ENCODE measurements at regions not wholly inside any gene's neighbourhood (a gene's known extent, or its start where the extent isn't known, plus 50 kb on each side); places are given as distances from the start of the nearest gene placed in this dataset.
"Not testable (repeated sequence)": the region's sequence is repeated elsewhere in the genome, so short reads cannot be mapped to it uniquely, and the experiment has no call there.

DNA sequence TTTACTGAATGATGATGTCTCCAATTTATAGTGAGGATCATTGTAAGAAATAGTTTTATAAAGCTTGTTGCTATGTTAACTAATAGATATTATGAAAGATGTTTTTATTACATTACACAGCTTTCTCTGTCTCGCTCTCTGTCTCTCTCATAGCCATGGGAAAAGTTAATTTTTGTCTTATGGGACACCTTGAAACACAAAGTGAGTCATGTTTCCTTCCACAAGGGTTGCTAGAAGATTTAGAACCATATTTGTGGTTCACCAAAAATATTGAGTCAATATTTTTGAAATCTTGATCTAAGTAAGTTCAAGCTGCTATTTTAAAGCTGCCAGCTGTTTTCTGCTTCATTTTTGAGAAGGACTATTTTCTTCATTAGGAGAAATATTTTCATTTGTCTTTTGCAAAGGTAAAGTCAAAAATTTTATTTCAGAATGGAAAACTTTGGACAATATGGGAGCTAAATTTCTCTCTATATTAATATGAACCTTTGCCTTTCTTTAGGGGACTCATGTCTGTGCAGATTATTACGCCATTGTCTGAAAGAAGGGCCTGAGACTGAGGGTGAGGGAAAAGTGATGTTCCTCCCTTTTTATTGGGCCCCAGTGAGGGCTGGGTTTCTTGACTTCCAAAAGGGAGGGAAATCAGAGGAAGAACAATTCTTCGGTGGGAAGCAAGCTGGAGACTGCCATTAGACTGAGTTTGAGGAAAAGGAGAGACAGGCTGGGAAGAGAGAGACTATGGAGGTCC, 87.9 kb upstream of the SLC24A2 start:
- TF ChIP-seq, protein P1, sequence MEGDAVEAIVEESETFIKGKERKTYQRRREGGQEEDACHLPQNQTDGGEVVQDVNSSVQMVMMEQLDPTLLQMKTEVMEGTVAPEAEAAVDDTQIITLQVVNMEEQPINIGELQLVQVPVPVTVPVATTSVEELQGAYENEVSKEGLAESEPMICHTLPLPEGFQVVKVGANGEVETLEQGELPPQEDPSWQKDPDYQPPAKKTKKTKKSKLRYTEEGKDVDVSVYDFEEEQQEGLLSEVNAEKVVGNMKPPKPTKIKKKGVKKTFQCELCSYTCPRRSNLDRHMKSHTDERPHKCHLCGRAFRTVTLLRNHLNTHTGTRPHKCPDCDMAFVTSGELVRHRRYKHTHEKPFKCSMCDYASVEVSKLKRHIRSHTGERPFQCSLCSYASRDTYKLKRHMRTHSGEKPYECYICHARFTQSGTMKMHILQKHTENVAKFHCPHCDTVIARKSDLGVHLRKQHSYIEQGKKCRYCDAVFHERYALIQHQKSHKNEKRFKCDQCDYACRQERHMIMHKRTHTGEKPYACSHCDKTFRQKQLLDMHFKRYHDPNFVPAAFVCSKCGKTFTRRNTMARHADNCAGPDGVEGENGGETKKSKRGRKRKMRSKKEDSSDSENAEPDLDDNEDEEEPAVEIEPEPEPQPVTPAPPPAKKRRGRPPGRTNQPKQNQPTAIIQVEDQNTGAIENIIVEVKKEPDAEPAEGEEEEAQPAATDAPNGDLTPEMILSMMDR (IDR thresholded peaks at IDR 0.05; ENCODE audit: low read length, missing control alignments) = no peak
- no peak overlapping the region for H3K4me3 ChIP-seq (replicated peaks; ENCODE audit: low read depth, low read length)
- DNase-seq (ENCODE audit: low read depth) = no peak

DNA sequence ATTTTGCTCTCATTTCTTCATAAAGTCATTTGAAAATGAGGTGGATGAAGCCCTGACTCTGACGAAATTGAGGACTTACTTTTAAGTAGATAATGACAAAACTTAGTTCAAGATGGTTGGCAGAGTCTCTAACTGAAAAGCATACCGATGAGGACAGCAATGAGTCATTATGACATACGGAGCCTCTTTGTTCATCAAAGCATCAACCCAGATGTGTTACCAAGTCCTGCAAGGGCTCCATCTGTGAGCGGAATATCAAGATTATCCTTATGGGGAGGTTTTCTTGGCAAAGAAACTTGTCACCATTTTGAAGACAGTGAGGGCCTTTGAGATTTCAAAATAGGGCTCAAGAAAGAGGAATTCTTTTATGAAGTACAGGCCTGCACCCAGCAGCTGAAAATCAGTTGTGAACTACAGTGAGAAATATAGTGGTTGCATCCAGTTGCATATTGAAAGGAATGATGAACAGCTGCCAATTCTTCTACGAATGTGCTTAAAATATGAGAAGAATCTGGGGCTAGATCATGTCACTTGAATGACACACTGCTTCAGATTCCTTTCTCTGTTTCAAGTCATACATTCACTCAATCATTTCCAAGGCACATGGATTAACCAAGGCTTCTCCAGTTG, 86.6 kb upstream of the SLC24A2 start:
- DNase-seq (ENCODE audit: low read depth) = peak; percentile 4
- TF ChIP-seq, protein P1 (IDR thresholded peaks at IDR 0.05; ENCODE audit: low read length, missing control alignments) = no peak
- no peak overlapping the region for H3K4me3 ChIP-seq (replicated peaks; ENCODE audit: low read depth, low read length)

DNA sequence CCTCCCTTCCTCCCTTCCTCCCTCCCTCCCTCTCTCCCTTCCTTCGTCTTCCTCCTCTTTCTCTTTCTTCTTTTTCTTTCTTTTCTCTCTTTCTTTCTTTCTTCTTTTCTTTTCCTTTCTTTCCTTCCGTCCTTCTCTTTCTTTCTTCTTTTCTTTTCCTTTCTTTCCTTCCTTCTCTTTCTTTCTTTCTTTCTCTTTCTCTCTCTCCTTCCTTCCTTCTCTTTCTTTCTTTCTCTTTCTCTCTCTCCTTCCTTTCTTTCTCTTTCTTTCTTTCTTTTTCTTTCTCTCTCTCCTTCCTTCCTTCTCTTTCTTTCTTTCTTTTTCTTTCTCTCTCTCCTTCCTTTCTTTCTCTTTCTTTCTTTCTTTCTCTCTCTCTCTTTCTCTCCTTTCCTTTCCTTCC, 84.4 kb upstream of the SLC24A2 start:
- H3K4me3 ChIP-seq (replicated peaks; ENCODE audit: low read depth, low read length); DNase-seq (ENCODE audit: low read depth): not testable (repeated sequence)

DNA sequence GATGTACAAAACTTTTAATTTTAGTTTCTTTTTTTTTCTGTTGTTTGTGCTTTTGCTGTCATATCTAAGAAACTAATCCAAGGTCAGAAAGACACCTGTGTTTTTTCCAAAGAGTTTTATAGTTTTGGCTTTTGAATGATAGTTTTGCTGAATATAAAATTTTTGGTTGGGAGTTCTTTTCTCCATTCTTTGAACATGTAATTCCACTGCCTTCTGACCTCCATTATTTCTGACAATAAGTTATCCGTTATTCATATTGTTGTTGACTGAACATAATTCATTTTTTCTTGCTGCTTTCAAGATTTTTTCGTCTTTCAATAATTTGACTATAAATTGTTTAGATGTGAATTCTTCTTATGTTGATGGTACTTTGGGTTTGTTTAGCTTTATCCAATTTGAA, 82.2 kb upstream of the SLC24A2 start:
- no peak for DNase-seq (ENCODE audit: low read depth)
- no peak overlapping the region for H3K4me3 ChIP-seq (replicated peaks; ENCODE audit: low read depth, low read length)
- TF ChIP-seq, protein P1 (IDR thresholded peaks at IDR 0.05; ENCODE audit: low read length, missing control alignments) = no peak

DNA sequence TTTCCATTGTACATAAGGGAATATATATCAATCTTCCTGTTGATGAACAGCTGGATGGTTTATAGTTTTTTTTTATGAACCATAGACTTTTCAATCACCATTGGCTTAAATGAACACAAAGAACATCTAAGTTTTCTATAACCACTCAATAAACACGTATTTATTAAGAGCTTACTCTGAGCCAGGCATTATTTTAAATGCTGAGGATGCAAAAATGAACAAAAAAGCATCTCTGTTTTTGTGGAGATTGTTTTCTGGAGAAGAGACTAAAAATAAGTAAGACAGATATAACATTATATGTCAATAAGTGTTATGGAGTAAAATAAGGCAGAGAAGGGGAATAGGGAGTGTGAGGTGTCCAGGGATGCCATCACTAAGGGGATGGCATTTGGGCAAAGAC, 52.1 kb upstream of the SLC24A2 start:
- TF ChIP-seq, protein P1 (IDR thresholded peaks at IDR 0.05; ENCODE audit: low read length, missing control alignments) = no peak

More for the DNA sequence above, 52.1 kb upstream of the SLC24A2 start:
- DNase-seq (ENCODE audit: low read depth) = no peak
- H3K4me3 ChIP-seq (replicated peaks; ENCODE audit: low read depth, low read length) = no peak overlapping the region
